Panc1 (cell line): ENCODE measurements at regions not wholly inside any gene's neighbourhood (a gene's known extent, or its start where the extent isn't known, plus 50 kb on each side); places are given as distances from the start of the nearest gene placed in this dataset.

Experiments used
- ATAC-seq: fragments of 200-7000 bp; cut with Tn5 transposase; 2 replicates; pipeline ENCODE4 v1.9.1; 2020; ENCODE audit warnings: mild to moderate bottlenecking, moderate library complexity
- BruUV-seq: library from RNA; stranded (reverse); fragments of 400-500 nt; replicated peaks from 2 replicates; lab custom pipeline; 2021; lab: Mats Ljungman, UMichigan
- CTCF ChIA-PET: fragments of 300-600 bp; sonication (Branson Sonifier 250); formaldehyde crosslinking; loops from one replicate; lab custom pipeline; 2022; ENCODE audit warnings: antibody characterized with exemption; lab: Charles Lee
- POLR2A ChIA-PET: fragments of 300-600 bp; sonication (Branson Sonifier 250); formaldehyde crosslinking; loops from one replicate; lab custom pipeline; 2022; ENCODE audit warnings: antibody characterized with exemption; lab: Charles Lee
- DNase-seq: peaks from one replicate; pipeline ENCODE4 v3.0.0-alpha.2; 2010; ENCODE audit warnings: low read depth, low spot score
- H3K27ac ChIP-seq: 2 replicates; pipeline ENCODE4 v1.5.1; 2011; ENCODE audit warnings: mild to moderate bottlenecking, low read length, inconsistent platforms
- H3K27me3 ChIP-seq: fragments of 200-500 bp; sonication (Bioruptor generic); 2 replicates; pipeline ENCODE4 v1.6.0; 2014; ENCODE audit warnings: low read length, inconsistent platforms; ENCODE audit not compliant: control insufficient read depth, insufficient read depth
- H3K36me3 ChIP-seq: fragments of 200-500 bp; sonication (Bioruptor generic); 2 replicates; pipeline ENCODE4 v1.5.1; 2014; ENCODE audit warnings: inconsistent platforms, mild to moderate bottlenecking, low read length, moderate library complexity; ENCODE audit not compliant: control insufficient read depth, insufficient read depth
- H3K4me1 ChIP-seq: 2 replicates; pipeline ENCODE4 v1.5.1; 2011; ENCODE audit warnings: inconsistent platforms, mild to moderate bottlenecking, low read length, moderate library complexity; ENCODE audit not compliant: control insufficient read depth, insufficient read depth
- H3K4me3 ChIP-seq, 2 experiments: 2 replicates each; pipeline ENCODE4 v1.5.1; 2011 to 2012; ENCODE audit warnings: low read depth in 2 of 2, low read length in 2 of 2, mild to moderate bottlenecking in 2 of 2, inconsistent platforms in 1 of 2, moderate library complexity in 1 of 2
- H3K9me3 ChIP-seq: fragments of 200-500 bp; sonication (Bioruptor generic); 2 replicates; pipeline ENCODE4 v1.5.1; 2014; ENCODE audit warnings: low read depth, mild to moderate bottlenecking, inconsistent platforms, low read length, moderate library complexity; ENCODE audit not compliant: control insufficient read depth, insufficient read depth
- CTCF ChIP-seq: fragments of 450-650 bp; IDR thresholded peaks from 2 replicates; pipeline ENCODE4 v1.5.1; 2017; ENCODE audit warnings: mild to moderate bottlenecking
- POLR2AphosphoS5 ChIP-seq: IDR thresholded peaks from 2 replicates; pipeline ENCODE4 v1.6.1; 2012; ENCODE audit warnings: mild to moderate bottlenecking, low read depth, low read length, moderate library complexity
- SIN3A ChIP-seq: IDR thresholded peaks from 2 replicates; pipeline ENCODE4 v1.6.1; 2012; ENCODE audit warnings: low read depth, mild to moderate bottlenecking, low read length, moderate library complexity, borderline replicate concordance; ENCODE audit not compliant: insufficient read depth
- TCF7L2 ChIP-seq: IDR thresholded peaks from 2 replicates; pipeline ENCODE4 v1.6.1; 2011; ENCODE audit warnings: mild to moderate bottlenecking, low read depth, low read length, inconsistent platforms
- in situ Hi-C: cut with HindIII; loops from 2 replicates; pipeline ENCODE4 v1.10.0; 2016; ENCODE audit warnings: low sequenced_read_pairs, low pct_unique_long_range_greater_than_20kb
- intact Hi-C: fragments of 100-400 bp; cut with micrococcal nuclease; formaldehyde crosslinking; loops from one replicate; pipeline ENCODE4 v1.10.0; 2022; ENCODE audit not compliant: unreplicated experiment
- TF ChIP-seq, protein P1 (sequence below), 2 experiments: IDR thresholded peaks; 2 replicates each; pipeline ENCODE4 v1.6.1; 2011 to 2012; ENCODE audit warnings: low read depth in 2 of 2, control low read depth in 1 of 2, low read length in 1 of 2, mild to moderate bottlenecking in 1 of 2, moderate library complexity in 1 of 2; ENCODE audit not compliant: insufficient read depth in 1 of 2

- no peak for ATAC-seq
- DNase-seq = no peak
- no peaks in the 10 kb centered on the region for H3K27me3 ChIP-seq
- H3K4me3 ChIP-seq = no peak overlapping the region
- no peak overlapping the region for H3K27ac ChIP-seq
- TF ChIP-seq POLR2AphosphoS5 = no peak
- CTCF ChIA-PET = no interaction called here
- no peaks in the 10 kb centered on the region for H3K9me3 ChIP-seq
- intact Hi-C loops = no loop called here
- BruUV-seq = no TSS peak
- POLR2A ChIA-PET = no interaction called here
- no peaks in the 10 kb centered on the region for H3K4me1 ChIP-seq
- in situ Hi-C loops = no loop called here
- H3K36me3 ChIP-seq = no peaks in the 10 kb centered on the region
Observed at GRCh38 chr11:70703141-70704064, 305.1 kb downstream of the CTTN start.

GRCh38 chr11:70705097-70705496 is 306.8 kb downstream of the CTTN start:
- intact Hi-C loops (no loop called here), in situ Hi-C loops (no loop called here)
- no peak overlapping the region for H3K27ac ChIP-seq
- no peaks in the 10 kb centered on the region for H3K27me3 ChIP-seq
- no peaks in the 10 kb centered on the region for H3K36me3 ChIP-seq
- no peaks in the 10 kb centered on the region for H3K9me3 ChIP-seq
- ATAC-seq (no peak), DNase-seq (no peak)
- H3K4me3 ChIP-seq = no peak overlapping the region
- BruUV-seq = no TSS peak
- no peak for TF ChIP-seq POLR2AphosphoS5
- TF ChIP-seq SIN3A = no peak
- TF ChIP-seq, protein P1, sequence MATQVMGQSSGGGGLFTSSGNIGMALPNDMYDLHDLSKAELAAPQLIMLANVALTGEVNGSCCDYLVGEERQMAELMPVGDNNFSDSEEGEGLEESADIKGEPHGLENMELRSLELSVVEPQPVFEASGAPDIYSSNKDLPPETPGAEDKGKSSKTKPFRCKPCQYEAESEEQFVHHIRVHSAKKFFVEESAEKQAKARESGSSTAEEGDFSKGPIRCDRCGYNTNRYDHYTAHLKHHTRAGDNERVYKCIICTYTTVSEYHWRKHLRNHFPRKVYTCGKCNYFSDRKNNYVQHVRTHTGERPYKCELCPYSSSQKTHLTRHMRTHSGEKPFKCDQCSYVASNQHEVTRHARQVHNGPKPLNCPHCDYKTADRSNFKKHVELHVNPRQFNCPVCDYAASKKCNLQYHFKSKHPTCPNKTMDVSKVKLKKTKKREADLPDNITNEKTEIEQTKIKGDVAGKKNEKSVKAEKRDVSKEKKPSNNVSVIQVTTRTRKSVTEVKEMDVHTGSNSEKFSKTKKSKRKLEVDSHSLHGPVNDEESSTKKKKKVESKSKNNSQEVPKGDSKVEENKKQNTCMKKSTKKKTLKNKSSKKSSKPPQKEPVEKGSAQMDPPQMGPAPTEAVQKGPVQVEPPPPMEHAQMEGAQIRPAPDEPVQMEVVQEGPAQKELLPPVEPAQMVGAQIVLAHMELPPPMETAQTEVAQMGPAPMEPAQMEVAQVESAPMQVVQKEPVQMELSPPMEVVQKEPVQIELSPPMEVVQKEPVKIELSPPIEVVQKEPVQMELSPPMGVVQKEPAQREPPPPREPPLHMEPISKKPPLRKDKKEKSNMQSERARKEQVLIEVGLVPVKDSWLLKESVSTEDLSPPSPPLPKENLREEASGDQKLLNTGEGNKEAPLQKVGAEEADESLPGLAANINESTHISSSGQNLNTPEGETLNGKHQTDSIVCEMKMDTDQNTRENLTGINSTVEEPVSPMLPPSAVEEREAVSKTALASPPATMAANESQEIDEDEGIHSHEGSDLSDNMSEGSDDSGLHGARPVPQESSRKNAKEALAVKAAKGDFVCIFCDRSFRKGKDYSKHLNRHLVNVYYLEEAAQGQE (IDR thresholded peaks at IDR 0.05; ENCODE audit: insufficient read depth in 1 of 2, low read depth in 2 of 2, low read length in 1 of 2) = no peak
- TF ChIP-seq CTCF = no peak
- no peak for TF ChIP-seq TCF7L2
- ChIA-PET CTCF (no interaction called here), POLR2A (no interaction called here)
- H3K4me1 ChIP-seq = no peaks in the 10 kb centered on the region

DNA sequence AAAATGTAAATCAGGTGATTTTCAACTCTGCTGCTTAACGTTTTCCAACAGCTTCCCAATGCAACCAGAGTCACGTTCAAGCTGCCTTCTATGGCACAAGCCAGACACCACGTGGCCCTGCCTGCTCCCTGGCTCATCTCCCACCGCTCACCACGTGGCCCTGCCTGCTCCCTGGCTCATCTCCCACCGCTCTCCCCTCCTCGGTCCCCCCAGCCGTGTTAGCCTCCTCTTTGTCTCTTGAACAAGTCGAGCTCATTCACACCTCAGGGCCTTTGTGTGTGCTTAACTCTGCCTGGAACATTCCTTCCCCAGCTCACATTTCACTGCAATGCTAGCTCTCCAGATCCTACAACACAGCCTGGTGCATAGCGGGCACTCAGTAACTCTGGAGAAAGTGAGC is 307.6 kb downstream of the CTTN start:
- no peaks in the 10 kb centered on the region; the same call in 1 of the 2 replicates for H3K27me3 ChIP-seq
- DNase-seq (no peak), ATAC-seq (no peak)
- intact Hi-C loops (no loop called here), in situ Hi-C loops (no loop called here)
- H3K4me1 ChIP-seq = no peaks in the 10 kb centered on the region
- POLR2A ChIA-PET = no interaction called here
- H3K4me3 ChIP-seq = no peak overlapping the region
- TF ChIP-seq SIN3A (no peak), CTCF (no peak), POLR2AphosphoS5 (no peak), TCF7L2 (no peak)
- TF ChIP-seq, protein P1 (IDR thresholded peaks at IDR 0.05; ENCODE audit: insufficient read depth in 1 of 2, low read depth in 2 of 2, low read length in 1 of 2) = no peak
- BruUV-seq = no TSS peak
- H3K9me3 ChIP-seq = no peaks in the 10 kb centered on the region
- CTCF ChIA-PET = no interaction called here
- H3K36me3 ChIP-seq = no peaks in the 10 kb centered on the region
- no peak overlapping the region for H3K27ac ChIP-seq
